GM21423 (cell line): ENCODE measurements at regions not wholly inside any gene's neighbourhood (a gene's known extent, or its start where the extent isn't known, plus 50 kb on each side); places are given as distances from the start of the nearest gene placed in this dataset.

ENCODE experiments used
- ATAC-seq: cut with Tn5 transposase; IDR thresholded peaks from one replicate; pipeline ENCODE4 v1.9.1; 2021; ENCODE audit warnings: mild to moderate bottlenecking, moderate library complexity; ENCODE audit not compliant: unreplicated experiment

DNA sequence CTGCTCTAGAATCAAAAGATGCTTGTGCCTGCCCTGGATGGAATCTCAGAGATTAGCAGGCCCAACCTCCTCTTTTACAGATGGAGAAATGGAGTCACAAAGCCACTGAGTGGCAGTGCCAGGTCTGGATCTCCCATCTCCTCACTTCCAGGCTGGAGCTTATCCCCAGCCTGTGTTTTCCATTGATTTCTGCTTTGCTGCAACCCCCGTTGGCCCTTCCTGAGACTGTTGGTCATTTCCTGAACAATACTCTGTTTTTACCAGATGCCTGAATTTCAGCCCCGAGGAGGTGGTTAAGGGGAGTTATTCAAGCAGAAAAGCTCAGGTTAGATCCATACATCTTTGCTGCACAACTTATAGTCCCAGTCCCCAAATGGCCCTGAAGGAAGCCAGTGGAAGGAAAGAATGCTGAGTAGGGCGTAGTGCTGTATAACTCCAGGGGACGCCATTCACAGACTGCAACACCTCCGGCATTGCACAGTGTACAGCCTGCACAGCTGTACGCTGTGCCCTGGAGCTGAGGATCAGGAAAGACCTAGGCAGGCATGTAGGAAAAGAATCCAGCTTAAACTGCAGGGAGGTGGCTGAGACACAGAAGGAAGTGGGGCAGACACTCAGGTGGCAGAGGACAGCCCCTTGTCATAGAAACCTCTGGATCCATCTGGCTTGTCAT lies 77.5 kb downstream of the RPLP1 start:
- no peak for ATAC-seq

DNA sequence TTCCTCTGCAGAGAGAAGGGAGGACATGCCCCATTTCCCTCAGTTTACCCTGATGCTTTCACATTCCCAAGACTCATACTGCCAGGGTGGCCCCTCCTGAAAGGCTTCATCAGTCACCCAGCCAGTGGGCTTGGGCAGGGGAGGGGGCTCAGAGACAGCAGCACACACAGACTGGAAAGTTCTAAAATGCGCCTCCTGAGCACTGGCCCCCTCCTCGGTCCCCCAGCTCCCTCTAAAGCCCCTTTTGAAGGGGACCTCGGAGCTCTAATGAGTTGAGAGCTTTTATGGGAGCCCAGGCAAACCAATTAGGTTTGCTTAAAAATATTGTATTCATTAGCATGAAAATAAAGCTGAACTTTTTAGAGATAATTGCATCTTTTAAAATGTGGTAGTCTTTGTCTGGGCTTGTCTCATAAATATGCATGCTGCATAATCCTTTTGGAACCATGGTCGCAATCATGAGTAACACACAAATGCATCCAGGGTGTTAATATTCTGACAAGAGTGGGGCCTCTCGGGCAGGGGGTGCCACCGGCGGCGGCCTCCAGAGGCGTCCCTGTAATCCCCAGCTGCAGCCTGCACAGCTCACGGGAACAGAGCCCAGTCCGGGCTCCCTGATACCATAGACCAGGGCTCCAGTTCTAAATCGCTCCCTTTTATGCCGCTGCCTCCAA lies 78.5 kb downstream of the RPLP1 start:
- ATAC-seq: no peak

DNA sequence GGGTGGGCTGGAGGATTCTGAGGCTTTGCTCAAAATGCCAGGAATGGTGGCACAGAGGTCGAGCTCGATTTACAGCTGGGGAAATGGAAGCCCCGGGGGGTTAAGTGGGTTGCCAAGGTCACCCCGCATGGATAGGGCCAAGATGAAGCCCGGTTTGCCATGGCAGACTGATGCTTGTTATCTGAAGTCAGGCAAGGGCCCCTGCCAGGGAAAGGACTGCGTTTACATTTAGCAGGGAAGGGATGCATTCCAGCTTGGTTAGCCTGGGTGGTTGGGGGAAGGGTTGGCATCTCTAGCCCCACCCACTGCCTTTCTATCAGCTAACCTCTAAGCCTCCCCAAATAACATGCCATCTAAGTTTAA lies 79.0 kb downstream of the RPLP1 start:
- no peak for ATAC-seq

DNA sequence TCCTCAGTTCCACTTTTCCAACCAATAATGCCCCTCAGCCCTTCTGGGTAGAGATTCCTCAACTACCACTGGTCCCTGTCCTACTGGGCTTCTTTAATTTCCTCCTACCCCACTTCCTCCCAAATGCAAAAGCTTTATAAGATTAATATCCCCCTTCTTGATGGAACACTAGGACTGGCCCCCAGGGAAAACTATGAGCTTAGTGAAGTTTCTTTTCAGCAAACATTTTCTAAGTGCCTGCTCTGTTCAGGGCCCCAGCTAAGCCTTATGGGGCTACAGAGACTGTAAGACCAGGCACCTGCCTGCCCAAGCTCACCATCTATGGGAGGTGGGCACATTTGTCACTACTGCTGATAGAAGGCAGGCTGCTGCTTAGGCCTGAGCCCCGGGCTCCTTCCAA lies 79.4 kb downstream of the RPLP1 start:
- ATAC-seq: no peak

DNA sequence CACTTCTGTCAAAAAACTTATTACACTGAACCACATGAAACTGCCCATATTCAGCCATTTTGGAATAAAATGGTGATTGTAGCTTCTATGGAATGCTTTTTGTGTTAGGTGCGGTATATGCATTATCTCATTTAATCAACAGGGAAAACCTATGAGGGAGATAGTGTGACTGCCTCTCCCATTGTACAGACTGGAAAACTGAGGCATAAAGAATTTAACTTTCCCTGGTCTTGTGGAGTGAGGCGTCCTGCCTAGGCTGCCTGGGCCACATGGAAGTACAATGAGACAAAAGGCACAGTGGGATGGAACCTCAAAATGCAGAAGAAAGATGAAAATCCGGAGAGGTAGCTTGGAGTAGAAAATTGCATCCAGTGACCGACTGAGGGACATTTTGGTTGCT lies 80.2 kb downstream of the RPLP1 start:
- no peak for ATAC-seq

DNA sequence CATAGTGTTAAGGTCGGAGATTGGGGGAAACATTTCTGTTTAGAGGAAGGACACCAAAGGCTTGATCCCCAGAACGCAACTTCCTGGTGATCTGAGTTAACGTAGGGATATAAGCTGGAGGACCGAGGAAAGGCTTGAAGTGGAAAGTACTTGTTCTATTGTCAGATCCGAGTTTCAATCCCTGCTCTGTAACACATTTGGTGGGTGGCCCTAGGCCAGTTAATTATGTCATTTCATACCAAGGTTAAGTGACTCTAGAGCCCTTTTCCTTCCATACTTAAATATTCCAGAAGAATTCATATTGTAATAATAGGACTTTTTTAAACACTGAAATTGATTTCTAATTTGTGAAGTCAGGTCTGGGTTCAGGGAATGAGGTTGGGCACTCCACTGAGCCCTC lies 80.9 kb downstream of the RPLP1 start:
- ATAC-seq: no peak

DNA sequence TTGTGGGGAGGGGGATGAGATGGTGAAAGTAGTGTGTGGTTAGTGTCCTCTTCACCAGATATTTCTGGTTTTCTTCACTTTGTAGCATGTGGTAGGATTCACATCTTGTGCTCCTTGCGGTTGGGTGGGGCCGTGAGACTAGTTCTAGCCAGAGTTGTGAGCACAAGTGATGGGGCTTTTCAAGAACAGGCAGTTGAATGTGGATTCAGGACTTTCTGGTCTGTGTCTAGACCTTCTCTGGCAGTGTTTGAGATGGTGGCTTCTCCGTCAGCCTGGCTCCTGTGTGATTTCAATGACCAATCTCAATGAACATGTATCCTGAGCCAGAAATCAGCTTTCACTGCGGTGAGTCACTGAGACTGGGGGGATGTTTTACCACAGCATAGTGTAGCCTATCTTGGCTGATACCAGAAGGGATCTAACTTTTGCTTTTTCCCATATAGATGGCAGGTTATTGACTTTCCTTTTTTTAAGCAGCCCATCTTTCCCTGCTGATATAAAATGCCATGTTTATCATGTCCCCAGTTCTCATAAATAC lies 82.6 kb downstream of the RPLP1 start:
- no peak for ATAC-seq

DNA sequence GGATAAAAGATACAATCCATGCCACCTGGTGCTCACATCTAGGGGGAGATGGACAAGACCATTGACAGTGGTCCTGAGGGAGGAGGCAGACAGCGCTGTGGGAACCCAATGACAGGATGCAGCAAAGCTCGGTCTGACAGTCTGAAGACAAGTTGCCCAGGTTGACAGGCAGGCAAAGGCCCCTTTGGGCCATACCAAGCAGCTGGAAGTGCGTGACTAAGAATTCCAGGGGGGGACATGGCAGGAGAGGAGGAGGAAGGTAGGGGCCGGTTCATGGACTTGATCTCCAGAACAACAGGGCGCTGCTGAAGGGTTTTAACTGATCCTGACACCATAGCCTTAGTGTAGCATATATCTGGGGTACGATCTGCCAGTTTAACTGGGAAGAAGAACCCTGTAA lies 83.4 kb downstream of the RPLP1 start:
- ATAC-seq: no peak

DNA sequence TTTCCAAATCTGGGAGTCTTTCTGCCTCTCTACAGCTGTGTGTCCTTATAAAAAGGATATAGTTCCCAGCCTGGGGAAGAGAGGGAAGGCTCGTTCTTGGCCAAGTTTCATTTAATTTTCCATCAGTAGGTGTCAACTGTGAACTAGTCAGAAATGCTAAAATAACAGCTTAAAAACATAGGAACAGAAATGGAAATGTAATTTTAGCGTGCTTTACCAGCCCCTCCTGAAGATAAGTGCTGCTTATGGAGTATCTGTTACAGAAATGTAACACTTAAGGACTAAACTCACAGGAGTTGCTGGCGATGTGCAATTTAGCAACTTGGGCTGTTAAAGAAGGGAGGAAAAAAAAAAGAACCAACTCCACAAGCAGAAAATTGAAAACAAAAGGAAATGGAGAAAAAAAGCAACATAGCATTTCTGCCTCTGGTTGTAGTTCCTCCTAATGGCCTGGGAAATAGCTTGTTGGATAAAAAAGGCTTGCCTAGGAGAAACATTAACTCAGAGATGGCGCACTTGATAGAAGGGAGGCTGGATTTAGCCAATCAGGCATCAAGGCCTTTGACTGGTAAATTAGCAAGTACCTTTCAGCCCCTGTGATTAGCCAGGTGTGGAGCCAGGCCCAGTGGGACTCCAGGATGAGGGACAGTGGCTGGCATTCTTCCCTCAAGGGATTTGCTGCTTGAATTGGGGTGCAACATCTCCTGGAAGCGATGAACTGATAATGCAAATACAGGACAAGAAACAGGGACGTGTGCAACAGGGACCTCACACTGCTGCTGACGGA lies 84.3 kb downstream of the RPLP1 start:
- ATAC-seq: no peak

DNA sequence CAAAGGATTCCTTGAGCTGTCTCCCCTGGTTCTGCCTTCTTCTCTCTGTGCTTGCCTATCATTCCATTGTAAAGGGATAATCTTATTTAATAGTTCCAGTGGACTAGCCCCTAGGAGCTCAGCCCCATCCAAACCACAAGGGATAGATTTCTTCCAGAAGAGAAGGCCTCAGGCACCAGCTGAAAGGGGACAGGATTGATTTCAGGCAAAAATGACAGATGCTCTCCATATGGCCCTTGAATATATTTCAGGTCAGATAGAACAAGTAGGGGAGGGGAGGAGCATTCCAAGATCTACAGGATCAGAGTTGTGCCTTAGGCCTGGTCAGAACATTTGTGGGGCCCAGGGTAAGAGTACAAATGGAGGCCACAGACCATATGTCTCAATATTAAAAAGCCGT lies 85.3 kb downstream of the RPLP1 start:
- no peak for ATAC-seq

DNA sequence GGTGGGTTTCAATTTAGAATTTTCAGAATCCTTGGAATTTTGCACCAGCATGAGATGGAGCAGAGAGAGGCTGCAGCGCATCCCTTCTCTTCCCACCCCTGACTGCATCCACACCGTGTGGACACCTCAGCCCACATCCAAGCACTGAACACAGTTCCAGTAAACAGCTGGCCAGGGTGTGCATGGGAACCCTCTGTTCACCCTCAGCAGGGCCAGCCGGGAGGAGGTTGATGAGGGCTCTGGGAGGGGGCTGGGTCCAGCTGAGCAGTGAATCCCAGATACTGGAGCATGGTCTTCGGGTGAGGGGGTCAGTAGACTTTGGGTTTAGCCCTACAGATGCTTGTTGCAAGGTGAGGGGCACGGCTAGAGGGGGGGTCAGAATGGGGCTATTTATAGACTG lies 85.8 kb downstream of the RPLP1 start:
- ATAC-seq: no peak

DNA sequence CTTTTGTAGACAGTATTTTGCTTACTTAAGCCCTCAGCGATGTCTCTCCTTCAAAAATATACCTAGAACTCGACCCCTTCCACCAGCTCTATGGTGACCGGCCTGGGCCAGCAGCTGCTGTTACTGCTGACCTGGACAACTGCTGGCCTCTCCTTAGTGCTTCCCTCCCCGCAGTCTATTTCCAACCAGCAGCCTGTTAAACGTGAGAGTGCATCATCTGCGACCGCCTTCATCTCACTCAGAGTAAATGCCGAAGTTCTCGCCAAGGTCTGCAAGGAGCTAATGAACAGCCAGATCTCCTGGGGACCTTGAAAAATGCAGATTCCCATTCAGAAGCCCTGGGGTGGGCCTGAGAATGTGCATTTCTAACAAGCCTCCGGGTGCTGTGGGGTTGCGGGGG lies 86.7 kb downstream of the RPLP1 start:
- no peak for ATAC-seq

DNA sequence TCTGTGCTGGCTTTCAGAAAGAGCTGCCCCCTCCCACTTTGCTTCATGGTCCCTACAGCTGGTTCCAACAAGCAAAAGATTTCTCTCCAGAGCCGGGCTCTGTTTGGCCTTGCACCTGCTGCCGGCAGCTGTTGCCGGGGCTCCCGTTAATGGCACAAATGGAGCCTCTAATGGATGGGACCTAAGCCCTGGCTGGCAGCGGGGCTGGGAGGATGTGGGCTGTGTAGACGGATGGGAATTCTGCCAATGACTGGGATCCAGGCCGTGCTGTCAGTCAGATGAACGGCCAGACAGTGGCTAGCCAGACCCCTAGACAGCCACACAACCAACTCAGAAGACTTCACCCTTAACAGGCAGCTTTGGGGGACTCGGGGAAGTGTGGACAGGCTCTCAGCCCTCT lies 88.0 kb downstream of the RPLP1 start:
- no peak for ATAC-seq

DNA sequence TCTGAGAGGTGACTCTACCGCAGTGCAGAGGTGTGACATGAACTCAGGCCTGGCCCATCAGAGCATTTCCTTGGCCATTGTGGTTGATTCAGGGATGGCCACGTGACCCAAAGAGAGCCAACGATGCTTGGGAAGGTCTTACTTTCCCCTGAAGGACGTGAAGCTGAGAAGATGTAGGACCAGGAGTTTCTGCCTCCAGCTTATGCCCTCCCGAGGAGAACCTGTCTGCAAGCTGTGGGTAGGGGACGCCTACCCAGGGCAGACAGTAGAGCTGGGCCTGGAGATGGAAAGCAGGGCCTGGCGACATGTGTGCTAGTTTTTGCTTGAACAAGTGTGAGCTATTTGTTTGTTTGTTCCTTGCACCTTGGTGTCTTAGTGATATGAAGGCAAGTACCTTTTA lies 89.4 kb downstream of the RPLP1 start:
- no peak for ATAC-seq

DNA sequence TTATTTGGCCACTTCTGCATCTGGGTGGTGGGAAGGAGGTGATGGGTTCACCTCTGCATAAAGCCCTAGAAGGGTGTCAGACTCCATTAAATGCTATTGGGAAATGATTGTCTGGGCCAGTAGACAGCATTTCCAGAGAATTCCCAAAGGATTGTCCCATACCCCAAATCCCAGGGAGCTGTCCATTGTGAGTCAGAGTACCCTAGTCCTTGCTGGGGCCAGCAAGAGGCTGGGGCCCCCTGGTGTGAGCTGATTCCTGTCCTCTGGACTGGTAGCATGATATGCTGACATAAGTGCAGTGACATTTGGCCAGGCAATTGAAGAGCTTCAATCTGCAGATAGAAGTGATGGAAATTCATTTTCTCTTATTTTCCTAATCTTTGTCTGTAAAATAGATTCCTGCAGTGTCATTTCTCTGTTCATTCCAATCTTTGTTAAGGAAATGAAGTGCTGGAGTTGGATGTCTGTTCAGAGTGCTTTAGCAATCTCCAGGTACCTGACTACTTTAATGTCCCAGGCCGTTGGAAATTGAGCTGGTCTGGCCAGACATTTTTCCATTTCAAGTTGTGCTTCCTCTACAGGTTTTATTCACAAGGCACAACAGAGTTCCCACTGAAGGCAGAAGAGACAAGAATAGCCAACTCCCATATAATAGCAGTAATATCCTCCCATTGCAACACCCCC lies 91.2 kb downstream of the RPLP1 start:
- no peak for ATAC-seq

DNA sequence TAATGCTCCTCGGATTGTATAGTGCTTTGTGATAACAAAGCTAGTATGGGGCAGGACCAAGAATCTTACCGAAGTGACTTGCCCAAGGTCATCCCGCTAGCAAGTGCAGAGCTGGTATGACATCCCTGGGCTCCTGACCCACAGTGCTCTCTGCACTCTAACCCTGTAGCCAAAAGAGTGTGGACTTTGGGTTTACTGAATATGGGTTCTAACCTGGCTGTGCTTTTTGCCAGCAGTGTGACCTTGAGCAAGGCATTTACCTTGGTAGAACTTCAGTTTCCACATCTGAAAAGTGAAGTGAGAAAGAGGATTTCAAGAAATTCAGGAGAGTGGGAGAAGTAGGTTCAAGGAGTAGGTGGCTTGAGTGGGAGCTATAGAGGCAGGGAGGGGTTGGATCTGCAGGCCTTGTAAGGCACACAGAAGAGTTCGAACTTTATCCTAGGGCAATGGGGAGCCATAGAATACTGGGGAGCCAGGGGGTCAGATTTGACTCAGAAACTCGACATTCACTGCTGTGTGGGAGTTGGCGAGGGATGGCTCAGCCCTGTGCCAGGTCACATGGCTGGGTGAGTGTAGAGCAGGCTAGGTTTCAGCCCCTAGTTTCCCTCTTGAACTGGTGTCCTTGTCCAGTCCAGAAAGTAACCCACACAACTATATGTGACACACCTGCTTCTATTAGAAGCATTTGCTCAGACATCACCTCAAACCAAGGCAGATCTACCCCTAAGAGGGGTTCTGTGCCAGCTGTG lies 91.9 kb downstream of the RPLP1 start:
- ATAC-seq: no peak

DNA sequence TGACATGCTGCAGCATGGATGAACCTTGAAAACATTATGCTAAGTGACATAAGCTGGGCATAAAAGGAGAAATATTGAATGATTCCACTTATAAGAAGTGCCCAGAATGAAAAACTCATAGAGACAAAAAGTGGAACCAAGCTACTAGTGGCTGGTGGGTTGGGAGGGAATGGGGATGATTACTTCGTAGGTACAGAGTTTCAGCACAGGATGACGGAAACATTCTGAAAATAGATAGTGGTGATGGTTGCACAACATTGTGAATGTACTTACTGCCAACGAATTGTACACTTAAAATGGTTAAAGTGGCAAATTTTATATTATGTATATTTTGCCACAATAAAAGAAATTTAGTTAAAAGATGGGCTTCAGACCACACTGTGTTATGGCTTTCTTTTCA lies 93.6 kb downstream of the RPLP1 start:
- ATAC-seq: no peak

DNA sequence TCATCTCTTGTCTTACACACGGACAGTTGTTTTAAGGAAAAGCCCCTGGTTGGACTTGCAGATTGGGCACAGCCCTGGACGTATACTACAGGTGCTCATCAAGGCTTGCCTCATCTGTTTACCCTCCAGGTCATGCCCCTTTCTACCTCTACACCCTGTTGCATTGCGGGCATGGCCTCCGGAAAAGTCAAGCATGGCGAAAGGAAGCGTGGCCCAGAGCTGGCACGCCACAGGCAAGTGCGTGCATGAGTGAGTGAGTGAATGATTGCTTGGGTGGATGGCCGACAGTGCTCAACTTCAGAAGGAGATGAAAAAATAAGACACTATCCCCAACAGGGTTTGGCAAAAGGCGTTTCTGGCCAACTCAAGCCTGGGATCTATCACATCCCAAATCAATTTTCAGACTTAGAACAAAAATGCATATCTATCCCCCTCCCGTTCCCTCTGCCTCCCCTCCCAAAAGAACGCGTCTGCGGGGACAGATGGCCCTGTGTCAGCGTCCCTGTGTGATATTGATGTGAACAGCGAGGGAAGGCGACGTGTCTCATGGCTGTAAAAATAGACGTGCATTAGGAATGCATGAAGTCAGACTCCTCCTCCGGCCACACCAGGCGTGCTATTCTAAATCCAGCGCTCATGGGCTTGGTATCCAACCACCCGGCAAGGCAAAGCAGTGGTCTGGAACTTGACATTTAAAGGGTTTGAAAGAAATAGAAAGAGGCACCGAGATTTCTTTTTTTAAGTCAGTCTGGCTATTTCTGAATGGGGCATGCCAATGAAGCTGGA lies 96.0 kb downstream of the RPLP1 start:
- ATAC-seq: no peak

DNA sequence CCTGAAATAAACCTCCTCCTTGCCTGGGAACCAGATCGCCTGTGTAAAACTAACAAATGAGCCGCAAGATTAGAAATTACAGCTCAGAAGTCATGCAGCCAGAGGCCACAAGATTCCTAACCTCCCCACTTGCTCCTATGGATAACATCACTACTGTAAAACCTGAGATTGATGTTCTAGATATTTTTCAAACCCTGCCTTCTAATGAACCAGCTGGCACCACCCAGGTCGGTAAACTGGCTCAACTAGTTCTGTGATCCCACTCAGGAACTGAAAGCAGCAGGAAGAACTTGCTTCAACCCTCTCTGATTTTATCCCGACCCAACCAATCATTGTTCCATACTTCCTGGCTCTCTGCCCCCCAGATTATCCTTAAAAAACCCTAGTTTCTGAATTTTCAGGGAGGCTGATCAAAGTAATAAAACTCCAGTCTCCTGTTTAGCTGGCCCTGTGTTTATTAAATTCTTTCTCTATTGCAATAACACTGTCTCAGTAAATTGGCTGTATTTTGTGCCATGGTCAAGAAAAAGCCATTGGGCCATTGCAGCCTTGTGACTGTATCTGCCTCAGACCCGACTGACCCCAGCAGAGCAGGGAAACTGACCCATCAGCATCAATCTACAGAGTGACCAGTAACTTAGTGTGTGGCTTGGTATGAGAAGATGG lies 98.9 kb downstream of the RPLP1 start:
- no peak for ATAC-seq
